Keratinocyte (primary cell): ENCODE measurements at regions not wholly inside any gene's neighbourhood (a gene's known extent, or its start where the extent isn't known, plus 50 kb on each side); places are given as distances from the start of the nearest gene placed in this dataset.

Experiments used
- DNase-seq: peaks from one replicate; pipeline ENCODE4 v3.0.0-alpha.2; 2011; ENCODE audit warnings: low read depth, missing footprints, low spot score
- FAIRE-seq: peaks from 2 replicates; lab custom pipeline; 2011; peaks lifted over from hg19 to GRCh38; lab: Jason Lieb, UNC
- H2AFZ ChIP-seq: 2 replicates; pipeline ENCODE4 v1.6.0; 2012; ENCODE audit warnings: low read length, control low read depth, inconsistent platforms; ENCODE audit not compliant: control insufficient read depth
- H3K27ac ChIP-seq: 2 replicates; pipeline ENCODE4 v1.5.1; 2011; ENCODE audit warnings: low read length; ENCODE audit not compliant: control insufficient read depth, insufficient read depth
- H3K27me3 ChIP-seq: 3 replicates; pipeline ENCODE4 v1.6.0; 2011; ENCODE audit warnings: low read length; ENCODE audit not compliant: control insufficient read depth, insufficient read depth; ENCODE audit errors: extremely low read depth
- H3K36me3 ChIP-seq, 2 experiments: 2 replicates in 1 of 2; 3 replicates in 1 of 2; pipeline ENCODE4 v1.5.1; 2011; ENCODE audit warnings: low read length in 2 of 2, mild to moderate bottlenecking in 1 of 2; ENCODE audit not compliant: control insufficient read depth in 2 of 2, insufficient read depth in 2 of 2; ENCODE audit errors: extremely low read depth in 1 of 2
- H3K4me1 ChIP-seq: 3 replicates; pipeline ENCODE4 v1.5.1; 2011; ENCODE audit warnings: low read length; ENCODE audit not compliant: control insufficient read depth, insufficient read depth; ENCODE audit errors: extremely low read depth
- H3K4me2 ChIP-seq: 3 replicates; pipeline ENCODE4 v1.6.0; 2011; ENCODE audit warnings: low read depth, low read length; ENCODE audit not compliant: control insufficient read depth, insufficient read depth; ENCODE audit errors: extremely low read depth
- H3K4me3 ChIP-seq, 3 experiments: fragments of 200-600 bp in 1 of 3; sonication (generic) in 1 of 3; 2 replicates in 2 of 3; 3 replicates in 1 of 3; pipeline ENCODE4 v1.5.1; 2011 to 2016; ENCODE audit warnings: low read length in 3 of 3, mild to moderate bottlenecking in 3 of 3, control low read depth in 2 of 3, inconsistent platforms in 1 of 3, low read depth in 1 of 3, mixed read lengths in 1 of 3, mixed run types in 1 of 3, moderate library complexity in 1 of 3; ENCODE audit not compliant: control insufficient read depth in 2 of 3, insufficient read depth in 2 of 3; ENCODE audit errors: extremely low read depth in 1 of 3
- H3K79me2 ChIP-seq: 2 replicates; pipeline ENCODE4 v1.6.0; 2012; ENCODE audit warnings: low read length; ENCODE audit not compliant: control insufficient read depth, insufficient read depth
- H3K9ac ChIP-seq: 3 replicates; pipeline ENCODE4 v1.6.0; 2011; ENCODE audit warnings: low read length; ENCODE audit not compliant: control insufficient read depth, insufficient read depth; ENCODE audit errors: extremely low read depth
- H3K9me1 ChIP-seq: 3 replicates; pipeline ENCODE4 v1.6.0; 2011; ENCODE audit warnings: low read length; ENCODE audit not compliant: control insufficient read depth, insufficient read depth; ENCODE audit errors: extremely low read depth
- H3K9me3 ChIP-seq: 2 replicates; pipeline ENCODE4 v1.5.1; 2012; ENCODE audit warnings: low read depth, low read length; ENCODE audit not compliant: control insufficient read depth
- H4K20me1 ChIP-seq: 3 replicates; pipeline ENCODE4 v1.6.0; 2011; ENCODE audit warnings: low read length; ENCODE audit not compliant: control insufficient read depth, insufficient read depth; ENCODE audit errors: extremely low read depth
- CTCF ChIP-seq, 3 experiments: IDR thresholded peaks in 1 of 3; conservative IDR thresholded peaks in 1 of 3; optimal IDR thresholded peaks in 1 of 3; 2 replicates in 2 of 3; 3 replicates in 1 of 3; pipeline versions ENCODE3 to v1.5.1; 2011; ENCODE audit warnings: low read length in 3 of 3, mild to moderate bottlenecking in 3 of 3, moderate library complexity in 2 of 3, control low read depth in 1 of 3, inconsistent platforms in 1 of 3; ENCODE audit not compliant: insufficient read depth in 2 of 3; ENCODE audit errors: extremely low read depth in 1 of 3
- EZH2 ChIP-seq: IDR thresholded peaks from one replicate; pipeline ENCODE4 v1.6.1; 2012; ENCODE audit warnings: inconsistent platforms, mild to moderate bottlenecking, low read length, moderate library complexity
- dilution Hi-C: fragments of 300-500 bp; cut with MboI; formaldehyde crosslinking; loops from one replicate; pipeline ENCODE4 v1.7.0; 2020; ENCODE audit warnings: low sequenced_read_pairs; ENCODE audit not compliant: extremely low pct_ligation_motif_present

GRCh38 chr2:35023545-35023944, 1332.0 kb upstream of the CRIM1 start:
- TF ChIP-seq CTCF (optimal IDR thresholded peaks at IDR 0.05 in 1 of 3, IDR thresholded peaks at IDR 0.05 in 1 of 3, conservative IDR thresholded peaks at IDR 0.05 in 1 of 3; ENCODE audit: extremely low read depth in 1 of 3, insufficient read depth in 2 of 3, low read length in 3 of 3) = no peak
- no peak for TF ChIP-seq EZH2
- Histone ChIP-seq H4K20me1 (no peaks in the 10 kb centered on the region), H3K36me3 (no peaks in the 10 kb centered on the region), H3K9me3 (no peaks in the 10 kb centered on the region), H3K9me1 (no peaks in the 10 kb centered on the region), H3K9ac (no peak overlapping the region), H3K4me1 (no peaks in the 10 kb centered on the region), H3K27me3 (no peaks in the 10 kb centered on the region), H2AFZ (no peak overlapping the region), H3K79me2 (no peaks in the 10 kb centered on the region), H3K4me3 (no peak overlapping the region), H3K27ac (no peak overlapping the region), H3K4me2 (no peak overlapping the region)
- dilution Hi-C loops = no loop called here
- no peak for DNase-seq
- FAIRE-seq = no peak

- Histone ChIP-seq H3K79me2 (no peaks in the 10 kb centered on the region), H3K27ac (no peak overlapping the region), H2AFZ (no peak overlapping the region), H3K9ac (no peak overlapping the region), H4K20me1 (no peaks in the 10 kb centered on the region), H3K9me3 (no peaks in the 10 kb centered on the region), H3K36me3 (no peaks in the 10 kb centered on the region), H3K4me1 (no peaks in the 10 kb centered on the region), H3K4me3 (no peak overlapping the region), H3K4me2 (no peak overlapping the region), H3K9me1 (no peaks in the 10 kb centered on the region), H3K27me3 (no peaks in the 10 kb centered on the region)
- dilution Hi-C loops = no loop called here
- TF ChIP-seq CTCF (optimal IDR thresholded peaks at IDR 0.05 in 1 of 3, IDR thresholded peaks at IDR 0.05 in 1 of 3, conservative IDR thresholded peaks at IDR 0.05 in 1 of 3; ENCODE audit: extremely low read depth in 1 of 3, insufficient read depth in 2 of 3, low read length in 3 of 3) = no peak
- no peak for TF ChIP-seq EZH2
- DNase-seq (no peak), FAIRE-seq (no peak)
Observed at GRCh38 chr2:35000453-35000852, 1355.1 kb upstream of the CRIM1 start.
